GM23338 (cell line): ENCODE measurements at regions not wholly inside any gene's neighbourhood (a gene's known extent, or its start where the extent isn't known, plus 50 kb on each side); places are given as distances from the start of the nearest gene placed in this dataset.

Source experiments
- CREB1 ChIP-seq: fragments of 250-450 bp; sonication (Bioruptor Pico); IDR thresholded peaks from 2 replicates; pipeline ENCODE4 v1.5.0; 2020; ENCODE audit warnings: low read depth, mild to moderate bottlenecking, moderate library complexity
- CTCF ChIP-seq, 2 experiments: fragments of 200-600 bp in 1 of 2; sonication (generic) in 1 of 2; conservative IDR thresholded peaks; 2 replicates each; pipeline versions ENCODE4 v1.5.1 to v1.6.1; 2016 to 2017; ENCODE audit warnings: antibody characterized with exemption in 2 of 2, low read depth in 2 of 2, mild to moderate bottlenecking in 2 of 2, moderate library complexity in 1 of 2
- ETS1 ChIP-seq: IDR thresholded peaks from 2 replicates; pipeline ENCODE4 v1.6.1; 2016; ENCODE audit warnings: antibody characterized with exemption
- EZH2 ChIP-seq: fragments of 200-600 bp; sonication (generic); IDR thresholded peaks from one replicate; pipeline ENCODE4 v1.8.0; 2017; ENCODE audit warnings: antibody characterized with exemption, mild to moderate bottlenecking, low read depth; ENCODE audit not compliant: unreplicated experiment
- EZH2phosphoT487 ChIP-seq: fragments of 200-600 bp; sonication (generic); IDR thresholded peaks from one replicate; pipeline ENCODE4 v1.8.1; 2018; ENCODE audit warnings: antibody characterized with exemption; ENCODE audit not compliant: unreplicated experiment
- POLR2AphosphoS5 ChIP-seq: IDR thresholded peaks from 2 replicates; pipeline ENCODE4 v1.6.1; 2016; ENCODE audit warnings: antibody characterized with exemption, low read depth
- REST ChIP-seq: IDR thresholded peaks from one replicate; pipeline ENCODE4 v1.6.1; 2018; ENCODE audit warnings: antibody characterized with exemption; ENCODE audit not compliant: unreplicated experiment

GRCh38 chr7:53431901-53432300 lies 396.5 kb downstream of the POM121L12 start:
- TF ChIP-seq CTCF (conservative IDR thresholded peaks at IDR 0.05; ENCODE audit: low read depth in 2 of 2) = no peak
- no peak for TF ChIP-seq POLR2AphosphoS5
- TF ChIP-seq EZH2 = no peak
- no peak for TF ChIP-seq REST
- TF ChIP-seq CREB1 (CRISPR knock-in tag) = no peak
- TF ChIP-seq ETS1 = no peak
- TF ChIP-seq EZH2phosphoT487 = no peak
